RWPE2 (cell line): ENCODE measurements at regions not wholly inside any gene's neighbourhood (a gene's known extent, or its start where the extent isn't known, plus 50 kb on each side); places are given as distances from the start of the nearest gene placed in this dataset.
A peak's percentile ranks its signal among the peaks of the same experiment; 100 is the strongest.
"Not testable (repeated sequence)": the region's sequence is repeated elsewhere in the genome, so short reads cannot be mapped to it uniquely, and the experiment has no call there.

ENCODE experiments used
- ATAC-seq: fragments of 200-7000 bp; cut with Tn5 transposase; 3 replicates; pipeline ENCODE4 v1.9.1; 2021; ENCODE audit warnings: low read depth
- DNase-seq: peaks from one replicate; pipeline ENCODE4 v3.0.0-alpha.2; 2020; ENCODE audit warnings: low spot score
- H3K27ac ChIP-seq: fragments of 450-650 bp; 2 replicates; pipeline ENCODE4 v1.5.1; 2017; ENCODE audit warnings: mild to moderate bottlenecking; ENCODE audit not compliant: poor library complexity, severe bottlenecking
- H3K27me3 ChIP-seq: fragments of 250-450 bp; sonication (Bioruptor Pico); 2 replicates; pipeline ENCODE4 v1.5.1; 2021; ENCODE audit warnings: mild to moderate bottlenecking, moderate library complexity; ENCODE audit not compliant: insufficient read depth, poor library complexity, severe bottlenecking
- H3K36me3 ChIP-seq: fragments of 250-450 bp; sonication (Bioruptor Pico); 2 replicates; pipeline ENCODE4 v1.5.1; 2020; ENCODE audit warnings: low read depth, mild to moderate bottlenecking, moderate library complexity
- H3K4me1 ChIP-seq: fragments of 250-450 bp; sonication (Bioruptor Pico); 2 replicates; pipeline ENCODE4 v1.5.1; 2021; ENCODE audit warnings: mild to moderate bottlenecking, moderate library complexity; ENCODE audit not compliant: insufficient read depth, poor library complexity, severe bottlenecking
- H3K4me3 ChIP-seq: fragments of 250-450 bp; sonication (Bioruptor Pico); 2 replicates; pipeline ENCODE4 v1.5.1; 2021; ENCODE audit warnings: mild to moderate bottlenecking, moderate library complexity; ENCODE audit not compliant: severe bottlenecking
- H3K9me3 ChIP-seq: fragments of 250-450 bp; sonication (Bioruptor Pico); 2 replicates; pipeline ENCODE4 v1.5.1; 2021; ENCODE audit warnings: mild to moderate bottlenecking, moderate library complexity; ENCODE audit not compliant: severe bottlenecking
- TF ChIP-seq, protein P1 (sequence below): fragments of 450-650 bp; IDR thresholded peaks from one replicate; pipeline ENCODE4 v1.5.1; 2017; ENCODE audit warnings: mild to moderate bottlenecking, moderate library complexity; ENCODE audit not compliant: poor library complexity, severe bottlenecking

DNA sequence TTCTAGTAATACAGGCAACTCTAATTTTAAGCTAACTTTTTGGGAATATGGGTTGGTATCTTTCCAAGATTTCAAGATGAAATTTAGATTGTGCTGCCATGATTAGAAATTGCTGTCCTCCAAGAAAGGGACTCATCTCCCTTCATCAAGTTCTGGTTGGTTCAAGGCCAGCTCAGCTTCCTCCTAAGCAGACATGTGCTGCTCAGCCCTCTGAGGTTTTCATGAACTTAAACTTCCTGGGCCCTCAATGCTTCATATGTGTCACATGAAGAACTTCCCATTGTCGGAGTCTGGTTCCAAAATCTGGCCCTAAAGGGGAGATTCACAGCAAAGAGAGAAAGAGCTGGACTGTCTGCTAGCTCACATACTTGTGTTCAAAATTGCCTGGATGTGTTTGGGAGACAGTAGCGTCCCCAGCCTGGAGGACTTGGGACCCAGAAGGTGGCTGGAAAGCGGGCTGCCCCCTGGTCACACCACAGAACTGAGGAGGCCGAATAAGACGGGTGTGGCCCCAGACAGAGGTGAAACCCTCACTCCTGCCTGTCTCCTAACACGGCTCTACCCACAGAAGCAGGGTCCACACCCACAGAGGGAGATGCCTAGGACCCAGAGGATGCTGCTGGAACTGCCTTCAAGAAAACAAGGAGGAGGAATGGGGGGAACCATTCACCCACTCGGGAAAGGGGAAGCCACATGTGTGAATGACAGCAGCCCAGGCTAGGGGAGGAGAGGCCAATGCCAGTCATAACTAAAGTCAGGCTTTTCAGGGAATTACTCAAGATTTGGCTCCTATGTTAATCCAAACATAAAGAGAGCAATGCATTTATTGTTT, 54.3 kb upstream of the GPR31 start:
- Histone ChIP-seq H3K36me3 (no peaks in the 10 kb centered on the region), H3K9me3 (no peaks in the 10 kb centered on the region), H3K4me1 (no peaks in the 10 kb centered on the region), H3K27me3 (peaks cover 13% of the 10 kb centered on the region), H3K27ac (no peak overlapping the region), H3K4me3 (no peak overlapping the region)
- TF ChIP-seq, protein P1, sequence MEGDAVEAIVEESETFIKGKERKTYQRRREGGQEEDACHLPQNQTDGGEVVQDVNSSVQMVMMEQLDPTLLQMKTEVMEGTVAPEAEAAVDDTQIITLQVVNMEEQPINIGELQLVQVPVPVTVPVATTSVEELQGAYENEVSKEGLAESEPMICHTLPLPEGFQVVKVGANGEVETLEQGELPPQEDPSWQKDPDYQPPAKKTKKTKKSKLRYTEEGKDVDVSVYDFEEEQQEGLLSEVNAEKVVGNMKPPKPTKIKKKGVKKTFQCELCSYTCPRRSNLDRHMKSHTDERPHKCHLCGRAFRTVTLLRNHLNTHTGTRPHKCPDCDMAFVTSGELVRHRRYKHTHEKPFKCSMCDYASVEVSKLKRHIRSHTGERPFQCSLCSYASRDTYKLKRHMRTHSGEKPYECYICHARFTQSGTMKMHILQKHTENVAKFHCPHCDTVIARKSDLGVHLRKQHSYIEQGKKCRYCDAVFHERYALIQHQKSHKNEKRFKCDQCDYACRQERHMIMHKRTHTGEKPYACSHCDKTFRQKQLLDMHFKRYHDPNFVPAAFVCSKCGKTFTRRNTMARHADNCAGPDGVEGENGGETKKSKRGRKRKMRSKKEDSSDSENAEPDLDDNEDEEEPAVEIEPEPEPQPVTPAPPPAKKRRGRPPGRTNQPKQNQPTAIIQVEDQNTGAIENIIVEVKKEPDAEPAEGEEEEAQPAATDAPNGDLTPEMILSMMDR = no peak
- no peak for DNase-seq
- no peak for ATAC-seq

- Histone ChIP-seq H3K9me3 (no peaks in the 10 kb centered on the region), H3K36me3 (no peaks in the 10 kb centered on the region), H3K4me1 (no peaks in the 10 kb centered on the region), H3K27ac (no peak overlapping the region), H3K4me3 (no peak overlapping the region), H3K27me3 (peaks cover 13% of the 10 kb centered on the region)
- DNase-seq (no peak), ATAC-seq (no peak)
- TF ChIP-seq, protein P1 = no peak
Observed at GRCh38 chr6:167212713-167213005, 54.9 kb upstream of the GPR31 start.

DNA sequence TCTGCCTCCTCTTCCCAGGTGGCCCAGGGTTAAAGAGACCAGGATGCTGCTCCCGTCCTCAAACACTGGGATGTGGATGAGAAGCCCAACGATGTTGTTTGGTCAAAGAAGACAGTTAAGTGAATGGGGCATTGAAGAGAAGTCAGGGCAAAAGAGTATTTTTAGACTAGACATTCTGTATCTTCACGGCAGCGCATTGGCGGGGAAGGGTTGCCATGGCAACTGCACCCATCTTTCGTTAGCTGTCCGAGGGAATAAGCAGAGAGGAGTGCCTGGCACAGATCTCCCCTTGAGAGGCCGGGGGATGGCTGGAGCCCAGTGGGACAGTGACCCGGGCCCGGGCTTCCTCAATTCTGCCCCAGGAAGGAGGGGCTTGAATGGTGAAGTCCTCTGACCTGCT, 56.4 kb upstream of the GPR31 start:
- H3K27ac ChIP-seq = no peak overlapping the region
- H3K36me3 ChIP-seq = no peaks in the 10 kb centered on the region
- TF ChIP-seq, protein P1 = no peak
- no peak overlapping the region for H3K4me3 ChIP-seq
- H3K27me3 ChIP-seq = peaks cover 9% of the 10 kb centered on the region
- no peaks in the 10 kb centered on the region for H3K9me3 ChIP-seq
- no peaks in the 10 kb centered on the region for H3K4me1 ChIP-seq
- DNase-seq (no peak), ATAC-seq (no peak)

DNA sequence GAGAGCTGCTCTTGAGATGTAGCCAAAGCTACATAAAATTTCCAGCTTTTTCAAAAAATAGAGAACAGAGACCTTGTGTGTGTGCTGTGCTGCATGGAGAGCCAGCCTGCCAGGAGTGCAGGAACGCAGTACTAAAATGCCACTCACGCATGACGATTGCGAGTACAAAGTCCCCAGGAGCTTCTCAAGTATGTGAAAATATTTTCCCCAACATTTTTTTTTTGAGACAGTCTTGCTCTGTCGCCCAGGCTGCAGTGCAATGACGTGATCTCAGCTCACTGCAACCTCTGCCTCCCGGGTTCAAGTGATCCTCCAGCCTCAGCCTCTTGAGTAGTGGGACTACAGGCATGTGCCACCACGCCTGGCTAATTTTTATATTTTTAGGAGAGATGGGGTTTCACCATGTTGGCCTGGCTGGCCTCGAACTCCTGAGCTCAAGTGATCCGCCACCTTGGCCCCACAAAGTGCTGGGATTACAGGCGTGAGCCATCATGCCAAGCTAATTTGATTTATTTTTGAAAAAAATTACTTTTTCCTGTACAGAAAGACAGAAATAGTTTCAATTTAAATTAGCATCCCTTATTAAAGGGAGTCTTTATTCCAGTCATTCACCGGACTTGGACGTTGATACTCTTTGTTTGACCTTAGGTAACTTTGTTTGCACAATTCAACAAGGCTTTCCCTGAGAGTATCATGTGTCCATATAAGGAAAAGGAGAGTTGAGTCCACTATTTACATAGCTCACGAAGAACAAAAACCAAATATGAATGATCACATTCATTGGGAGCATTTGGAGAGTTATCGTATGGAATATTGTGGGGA, 57.9 kb upstream of the GPR31 start:
- H3K36me3 ChIP-seq, H3K9me3 ChIP-seq, H3K27me3 ChIP-seq, H3K27ac ChIP-seq, ATAC-seq, H3K4me3 ChIP-seq, H3K4me1 ChIP-seq, DNase-seq: not testable (repeated sequence)

GRCh38 chr6:167216390-167217050, 58.7 kb upstream of the GPR31 start:
- DNase-seq, H3K27ac ChIP-seq, H3K4me3 ChIP-seq, H3K27me3 ChIP-seq, H3K36me3 ChIP-seq, H3K4me1 ChIP-seq, ATAC-seq, H3K9me3 ChIP-seq: not testable (repeated sequence)

GRCh38 chr6:167217073-167217472, 59.3 kb upstream of the GPR31 start:
- not testable (repeated sequence) for H3K9me3 ChIP-seq, H3K27ac ChIP-seq, H3K4me3 ChIP-seq, H3K27me3 ChIP-seq, ATAC-seq, DNase-seq, H3K36me3 ChIP-seq, H3K4me1 ChIP-seq

- not testable (repeated sequence) for H3K36me3 ChIP-seq, H3K9me3 ChIP-seq, H3K4me3 ChIP-seq, H3K27me3 ChIP-seq, H3K27ac ChIP-seq, H3K4me1 ChIP-seq, DNase-seq
- peak; percentile 61; the same call in 2 of the 3 replicates for ATAC-seq
Observed at GRCh38 chr6:167217951-167218759, 60.4 kb upstream of the GPR31 start.

DNA sequence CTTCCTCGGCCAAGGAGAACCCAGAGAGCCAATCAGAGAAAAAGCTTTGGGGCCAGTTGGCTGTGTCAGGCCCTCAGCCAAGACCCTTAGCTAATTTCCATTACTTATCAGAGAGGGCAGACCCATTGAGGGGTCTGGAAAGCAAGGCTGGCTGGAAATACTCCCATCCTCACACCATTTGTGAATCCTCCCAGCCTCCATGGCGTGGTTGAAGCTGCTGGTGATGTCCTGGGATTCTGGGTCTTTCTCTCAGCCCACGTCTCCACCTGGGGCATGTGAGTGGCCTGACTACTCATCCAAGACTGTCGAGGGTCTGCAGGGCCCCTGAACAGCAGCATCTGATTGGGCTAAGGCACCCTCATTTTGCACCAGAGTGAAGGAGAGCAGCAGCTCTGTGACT, 61.3 kb upstream of the GPR31 start:
- not testable (repeated sequence) for ATAC-seq, H3K27me3 ChIP-seq, H3K4me3 ChIP-seq

More for the DNA sequence above, 61.3 kb upstream of the GPR31 start:
- H3K9me3 ChIP-seq, H3K27ac ChIP-seq, H3K36me3 ChIP-seq, DNase-seq, H3K4me1 ChIP-seq: not testable (repeated sequence)
